SKM-1 treated with dmso at 0.1 percent for 144 hours (cell line): ENCODE measurements at regions not wholly inside any gene's neighbourhood (a gene's known extent, or its start where the extent isn't known, plus 50 kb on each side); places are given as distances from the start of the nearest gene placed in this dataset.
A peak's percentile ranks its signal among the peaks of the same experiment; 100 is the strongest.
"Not testable (repeated sequence)": the region's sequence is repeated elsewhere in the genome, so short reads cannot be mapped to it uniquely, and the experiment has no call there.

ENCODE experiments used
- DNase-seq: peaks from one replicate; lab custom pipeline; 2025; ENCODE audit not compliant: unreplicated experiment; lab: John Stamatoyannopoulos, UW

- DNase-seq, result no peak
These were observed 82.1 kb downstream of the PLEKHG1 start for GRCh38 chr6:150681578-150682395.

GRCh38 chr6:150683320-150683719, 83.6 kb downstream of the PLEKHG1 start:
- DNase-seq, result no peak

- DNase-seq, result no peak
These were observed 84.5 kb downstream of the PLEKHG1 start for GRCh38 chr6:150684161-150684560.

- no peak for DNase-seq
These were observed 85.2 kb downstream of the PLEKHG1 start for GRCh38 chr6:150684714-150685459.

GRCh38 chr6:150685860-150686259, 86.2 kb downstream of the PLEKHG1 start:
- DNase-seq, result peak; percentile 6

- DNase-seq, result no peak
These were observed 86.9 kb downstream of the PLEKHG1 start for GRCh38 chr6:150686566-150686965.

- DNase-seq, result no peak
These were observed 87.8 kb downstream of the PLEKHG1 start for GRCh38 chr6:150687508-150687907.

GRCh38 chr6:150689900-150690590, 90.4 kb downstream of the PLEKHG1 start:
- no peak for DNase-seq

- no peak for DNase-seq
These were observed 91.0 kb downstream of the PLEKHG1 start for GRCh38 chr6:150690681-150691080.

GRCh38 chr6:150691463-150691862, 91.8 kb downstream of the PLEKHG1 start:
- no peak for DNase-seq

GRCh38 chr6:150692604-150693003, 92.9 kb downstream of the PLEKHG1 start:
- no peak for DNase-seq

- DNase-seq, result no peak
These were observed 95.2 kb downstream of the PLEKHG1 start for GRCh38 chr6:150694889-150695288.

- no peak for DNase-seq
These were observed 96.0 kb downstream of the PLEKHG1 start for GRCh38 chr6:150695652-150696051.

- no peak for DNase-seq
These were observed 96.5 kb downstream of the PLEKHG1 start for GRCh38 chr6:150696190-150696589.

- DNase-seq, result not testable (repeated sequence)
These were observed 97.2 kb downstream of the PLEKHG1 start for GRCh38 chr6:150696918-150697317.

- no peak for DNase-seq
These were observed 97.8 kb downstream of the PLEKHG1 start for GRCh38 chr6:150697515-150697914.

GRCh38 chr6:150698391-150698790, 98.7 kb downstream of the PLEKHG1 start:
- DNase-seq, result no peak

GRCh38 chr6:150702675-150703074, 103.0 kb downstream of the PLEKHG1 start:
- DNase-seq, result peak; percentile 22

- DNase-seq, result no peak
These were observed 104.9 kb downstream of the PLEKHG1 start for GRCh38 chr6:150704447-150705192.

- DNase-seq, result no peak
These were observed 105.7 kb downstream of the PLEKHG1 start for GRCh38 chr6:150705392-150705791.

- DNase-seq, result no peak
These were observed 110.6 kb downstream of the PLEKHG1 start for GRCh38 chr6:150710236-150710635.
